Caco-2 (cell line): ENCODE measurements at regions not wholly inside any gene's neighbourhood (a gene's known extent, or its start where the extent isn't known, plus 50 kb on each side); places are given as distances from the start of the nearest gene placed in this dataset.
"Not testable (repeated sequence)": the region's sequence is repeated elsewhere in the genome, so short reads cannot be mapped to it uniquely, and the experiment has no call there.

ENCODE experiments used
- BruUV-seq: library from RNA; stranded (reverse); fragments of 400-500 nt; replicated peaks from 2 replicates; lab custom pipeline; 2021; lab: Mats Ljungman, UMichigan
- CTCF ChIA-PET: fragments of 300-600 bp; sonication (Branson Sonifier 250); formaldehyde crosslinking; loops from one replicate; lab custom pipeline; 2022; ENCODE audit warnings: antibody characterized with exemption; lab: Charles Lee
- POLR2A ChIA-PET: fragments of 300-600 bp; sonication (Branson Sonifier 250); formaldehyde crosslinking; loops from one replicate; lab custom pipeline; 2022; ENCODE audit warnings: antibody characterized with exemption; lab: Charles Lee
- DNase-seq, 2 experiments: peaks; one replicate each; pipeline versions ENCODE4 v3.0.0 to v3.0.0-alpha.2; 2020 to 2022
- H3K27me3 ChIP-seq: replicated peaks from 2 replicates; pipeline ENCODE4 v1.6.0; 2011; ENCODE audit warnings: low read length; ENCODE audit not compliant: control insufficient read depth, insufficient read depth
- H3K36me3 ChIP-seq: 2 replicates; pipeline ENCODE4 v1.5.1; 2011; ENCODE audit warnings: low read length; ENCODE audit not compliant: control insufficient read depth, insufficient read depth
- H3K4me1 ChIP-seq: fragments of 250-450 bp; sonication (Bioruptor Pico); 2 replicates; pipeline ENCODE4 v1.5.1; 2020; ENCODE audit warnings: mild to moderate bottlenecking
- H3K4me3 ChIP-seq: 2 replicates; pipeline ENCODE4 v1.5.1; 2011; ENCODE audit warnings: low read depth, mild to moderate bottlenecking, control low read depth, low read length
- H3K9me3 ChIP-seq: fragments of 250-450 bp; sonication (Bioruptor Pico); 2 replicates; pipeline ENCODE4 v1.5.1; 2020; ENCODE audit warnings: mild to moderate bottlenecking, moderate library complexity
- H3K27ac Mint-ChIP-seq: one replicate; pipeline ENCODE4 v1.8.0; 2022; ENCODE audit warnings: mixed read lengths; ENCODE audit not compliant: unreplicated experiment
- H3K27me3 Mint-ChIP-seq: one replicate; pipeline ENCODE4 v1.8.0; 2022; ENCODE audit warnings: mixed read lengths; ENCODE audit not compliant: insufficient read depth, unreplicated experiment
- H3K36me3 Mint-ChIP-seq: one replicate; pipeline ENCODE4 v1.8.0; 2022; ENCODE audit warnings: mild to moderate bottlenecking, mixed read lengths; ENCODE audit not compliant: insufficient read depth, unreplicated experiment
- H3K4me1 Mint-ChIP-seq: one replicate; pipeline ENCODE4 v1.8.0; 2022; ENCODE audit warnings: low read depth, mixed read lengths; ENCODE audit not compliant: unreplicated experiment
- H3K4me3 Mint-ChIP-seq: one replicate; pipeline ENCODE4 v1.8.0; 2022; ENCODE audit warnings: mild to moderate bottlenecking, moderate library complexity, mixed read lengths; ENCODE audit not compliant: unreplicated experiment
- H3K9me3 Mint-ChIP-seq: one replicate; pipeline ENCODE4 v1.8.0; 2022; ENCODE audit warnings: mixed read lengths; ENCODE audit not compliant: unreplicated experiment
- CTCF ChIP-seq, 2 experiments: fragments of 200-600 bp in 1 of 2; IDR thresholded peaks; 1 replicate in 1 of 2; 2 replicates in 1 of 2; pipeline versions ENCODE4 v1.5.1 to v1.8.0; 2011 to 2022; ENCODE audit warnings: antibody characterized with exemption in 1 of 2, control low read depth in 1 of 2, inconsistent platforms in 1 of 2, low read depth in 1 of 2, low read length in 1 of 2, mild to moderate bottlenecking in 1 of 2, moderate library complexity in 1 of 2; ENCODE audit not compliant: insufficient read depth in 1 of 2, severe bottlenecking in 1 of 2, unreplicated experiment in 1 of 2
- intact Hi-C: fragments of 100-400 bp; cut with micrococcal nuclease; formaldehyde crosslinking; loops from one replicate; pipeline ENCODE4 v1.10.0; 2022; ENCODE audit not compliant: unreplicated experiment

- H3K27ac Mint-ChIP-seq, H3K4me3 Mint-ChIP-seq, H3K9me3 ChIP-seq, H3K4me3 ChIP-seq, DNase-seq, POLR2A ChIA-PET, H3K27me3 Mint-ChIP-seq, intact Hi-C loops, H3K4me1 ChIP-seq, H3K4me1 Mint-ChIP-seq, H3K36me3 ChIP-seq, H3K27me3 ChIP-seq, CTCF ChIA-PET, BruUV-seq, H3K36me3 Mint-ChIP-seq: not testable (repeated sequence)
- peaks cover 31% of the 10 kb centered on the region for H3K9me3 Mint-ChIP-seq
Measured at GRCh38 chr16:88140195-88140594, 189.0 kb downstream of the BANP start.

GRCh38 chr16:88141580-88141979 is 190.3 kb downstream of the BANP start:
- Mint-ChIP-seq H3K27me3 (no peaks in the 10 kb centered on the region), H3K4me1 (no peaks in the 10 kb centered on the region), H3K36me3 (no peaks in the 10 kb centered on the region), H3K9me3 (peaks cover 31% of the 10 kb centered on the region), H3K27ac (no peak overlapping the region), H3K4me3 (no peak overlapping the region)
- H3K4me1 ChIP-seq, result no peaks in the 10 kb centered on the region
- no TSS peak for BruUV-seq
- H3K9me3 ChIP-seq, result no peaks in the 10 kb centered on the region
- H3K36me3 ChIP-seq, result no peaks in the 10 kb centered on the region
- ChIA-PET CTCF (no interaction called here), POLR2A (no interaction called here)
- no peak overlapping the region for H3K4me3 ChIP-seq
- no peak for DNase-seq
- intact Hi-C loops, result no loop called here
- no peaks in the 10 kb centered on the region for H3K27me3 ChIP-seq
- TF ChIP-seq CTCF (IDR thresholded peaks at IDR 0.05; ENCODE audit: insufficient read depth in 1 of 2, low read depth in 1 of 2, low read length in 1 of 2, severe bottlenecking in 1 of 2, unreplicated experiment in 1 of 2), result no peak

- H3K36me3 ChIP-seq, BruUV-seq, H3K27me3 ChIP-seq, intact Hi-C loops, H3K4me3 ChIP-seq, H3K36me3 Mint-ChIP-seq, H3K27ac Mint-ChIP-seq, H3K4me1 ChIP-seq, DNase-seq, H3K27me3 Mint-ChIP-seq, H3K9me3 ChIP-seq, H3K4me3 Mint-ChIP-seq, CTCF ChIA-PET, H3K4me1 Mint-ChIP-seq, POLR2A ChIA-PET: not testable (repeated sequence)
- H3K9me3 Mint-ChIP-seq, result peaks cover 28% of the 10 kb centered on the region
Measured at GRCh38 chr16:88142056-88142935, 191.1 kb downstream of the BANP start.

GRCh38 chr16:88143122-88144027 is 192.1 kb downstream of the BANP start:
- intact Hi-C loops, POLR2A ChIA-PET, DNase-seq, H3K4me3 ChIP-seq, H3K27me3 ChIP-seq, H3K9me3 ChIP-seq, H3K4me3 Mint-ChIP-seq, H3K36me3 ChIP-seq, H3K4me1 Mint-ChIP-seq, H3K36me3 Mint-ChIP-seq, CTCF ChIA-PET, H3K4me1 ChIP-seq, BruUV-seq, H3K27me3 Mint-ChIP-seq, H3K27ac Mint-ChIP-seq: not testable (repeated sequence)
- H3K9me3 Mint-ChIP-seq, result peaks cover 18% of the 10 kb centered on the region
